ENCODE measurements at regions not wholly inside any gene's neighbourhood (a gene's known extent, or its start where the extent isn't known, plus 50 kb on each side); places are given as distances from the start of the nearest gene placed in this dataset.

GRCh38 chr14:81931828-81932227, 398.2 kb upstream of the SEL1L start:
- no peak for TF ChIP-seq CTCF (tag by site-specific recombination; IDR thresholded peaks at IDR 0.05)
- no peak for TF ChIP-seq PRDM6 (tag by site-specific recombination; IDR thresholded peaks at IDR 0.05)
- no peak for TF ChIP-seq ZNF221 (tag by site-specific recombination; IDR thresholded peaks at IDR 0.05; ENCODE audit: borderline replicate concordance)
